IMR-90 (cell line): ENCODE measurements at regions not wholly inside any gene's neighbourhood (a gene's known extent, or its start where the extent isn't known, plus 50 kb on each side); places are given as distances from the start of the nearest gene placed in this dataset.

Source experiments
- ATAC-seq: fragments of 200-7000 bp; cut with Tn5 transposase; 2 replicates; pipeline ENCODE4 v1.9.1; 2020; ENCODE audit warnings: low read depth, mild to moderate bottlenecking, moderate library complexity
- BruUV-seq: library from RNA; stranded (reverse); fragments of 400-500 nt; replicated peaks from 2 replicates; lab custom pipeline; 2021; lab: Mats Ljungman, UMichigan
- CTCF ChIA-PET: fragments of 300-600 bp; formaldehyde crosslinking; extraction: SDS; loops from one replicate; lab custom pipeline; 2021; ENCODE audit warnings: antibody characterized with exemption; lab: Yijun Ruan, JAX
- POLR2A ChIA-PET: fragments of 300-600 bp; sonication (Branson Sonifier 250); formaldehyde crosslinking; loops from one replicate; lab custom pipeline; 2022; ENCODE audit warnings: antibody characterized with exemption; ENCODE audit not compliant: unreplicated experiment; lab: Charles Lee
- DNase-seq: peaks from one replicate; pipeline ENCODE4 v3.0.0; 2013
- H2AFZ ChIP-seq: replicated peaks from 2 replicates; pipeline ENCODE3; 2013; ENCODE audit warnings: low read length, mild to moderate bottlenecking; ENCODE audit not compliant: poor library complexity
- H2AK5ac ChIP-seq: 2 replicates; pipeline ENCODE4 v1.6.1; 2013; ENCODE audit warnings: low read depth, low read length, inconsistent platforms
- H2AK9ac ChIP-seq: replicated peaks from 2 replicates; pipeline ENCODE3; 2013; ENCODE audit warnings: mild to moderate bottlenecking, low read depth, low read length, moderate library complexity; ENCODE audit not compliant: poor library complexity
- H2BK120ac ChIP-seq: 2 replicates; pipeline ENCODE4 v1.6.1; 2013; ENCODE audit warnings: low read depth, low read length, inconsistent platforms
- H2BK15ac ChIP-seq: 3 replicates; pipeline ENCODE4 v1.6.1; 2013; ENCODE audit warnings: low read depth, low read length, inconsistent platforms
- H2BK20ac ChIP-seq: 2 replicates; pipeline ENCODE4 v1.6.1; 2013; ENCODE audit warnings: low read depth, mild to moderate bottlenecking, inconsistent platforms, low read length, moderate library complexity
- H2BK5ac ChIP-seq: 2 replicates; pipeline ENCODE4 v1.6.1; 2013; ENCODE audit warnings: mild to moderate bottlenecking, low read depth, low read length, inconsistent platforms; ENCODE audit not compliant: poor library complexity, severe bottlenecking
- H3K14ac ChIP-seq: replicated peaks from 2 replicates; pipeline ENCODE4 v1.6.1; 2013; ENCODE audit warnings: low read depth, low read length, inconsistent platforms
- H3K18ac ChIP-seq: 2 replicates; pipeline ENCODE4 v1.6.1; 2013; ENCODE audit warnings: low read depth, low read length, control low read depth
- H3K23ac ChIP-seq: 2 replicates; pipeline ENCODE4 v1.6.1; 2013; ENCODE audit warnings: low read depth, low read length, inconsistent platforms
- H3K27ac ChIP-seq: 2 replicates; pipeline ENCODE4 v1.5.1; 2013; ENCODE audit warnings: mild to moderate bottlenecking, control low read depth, low read length; ENCODE audit not compliant: insufficient read depth
- H3K27me3 ChIP-seq: 2 replicates; pipeline ENCODE4 v1.6.1; 2013; ENCODE audit warnings: low read length; ENCODE audit not compliant: control insufficient read depth, insufficient read depth
- H3K36me3 ChIP-seq: 2 replicates; pipeline ENCODE4 v1.6.1; 2013; ENCODE audit warnings: low read length, mixed read lengths; ENCODE audit not compliant: control insufficient read depth, insufficient read depth
- H3K4ac ChIP-seq: 2 replicates; pipeline ENCODE4 v1.6.1; 2013; ENCODE audit warnings: low read depth, low read length, inconsistent platforms
- H3K4me1 ChIP-seq: 2 replicates; pipeline ENCODE4 v1.6.1; 2013; ENCODE audit warnings: low read length, mixed read lengths; ENCODE audit not compliant: control insufficient read depth, insufficient read depth
- H3K4me2 ChIP-seq: 2 replicates; pipeline ENCODE4 v1.6.1; 2013; ENCODE audit warnings: low read depth, mild to moderate bottlenecking, control low read depth, low read length, moderate library complexity
- H3K4me3 ChIP-seq: 2 replicates; pipeline ENCODE4 v1.5.1; 2013; ENCODE audit warnings: low read depth, mild to moderate bottlenecking, control low read depth, low read length, moderate library complexity; ENCODE audit not compliant: insufficient read depth
- H3K56ac ChIP-seq: 2 replicates; pipeline ENCODE4 v1.6.1; 2013; ENCODE audit warnings: low read length, inconsistent platforms; ENCODE audit not compliant: insufficient read depth; ENCODE audit errors: extremely low read depth
- H3K79me1 ChIP-seq, 2 experiments: 2 replicates each; pipeline ENCODE4 v1.6.1; 2013; ENCODE audit warnings: low read length in 2 of 2, inconsistent platforms in 1 of 2, low read depth in 1 of 2
- H3K9ac ChIP-seq: 2 replicates; pipeline ENCODE4 v1.6.1; 2013; ENCODE audit warnings: low read depth, low read length, control low read depth
- H3K9me1 ChIP-seq: 2 replicates; pipeline ENCODE4 v1.6.1; 2013; ENCODE audit warnings: low read length, inconsistent platforms; ENCODE audit not compliant: insufficient read depth
- H3K9me3 ChIP-seq: 2 replicates; pipeline ENCODE4 v1.6.1; 2013; ENCODE audit warnings: low read length; ENCODE audit not compliant: control insufficient read depth, insufficient read depth
- H4K20me1 ChIP-seq: 2 replicates; pipeline ENCODE4 v1.6.1; 2013; ENCODE audit warnings: low read length, inconsistent platforms; ENCODE audit not compliant: insufficient read depth
- H4K5ac ChIP-seq: 2 replicates; pipeline ENCODE4 v1.6.1; 2013; ENCODE audit warnings: mild to moderate bottlenecking, low read depth, low read length, control low read depth
- H4K8ac ChIP-seq, 2 experiments: 2 replicates each; pipeline ENCODE4 v1.6.1; 2013; ENCODE audit warnings: low read depth in 2 of 2, low read length in 2 of 2, control low read depth in 1 of 2, inconsistent platforms in 1 of 2
- H4K91ac ChIP-seq: 2 replicates; pipeline ENCODE4 v1.6.1; 2013; ENCODE audit warnings: low read depth, low read length, inconsistent platforms; ENCODE audit not compliant: insufficient read depth
- RAD21 ChIP-seq: IDR thresholded peaks from 2 replicates; pipeline ENCODE4 v1.6.1; 2012; ENCODE audit warnings: low read length, improper control_type of control experiment
- RCOR1 ChIP-seq: IDR thresholded peaks from 2 replicates; pipeline ENCODE4 v1.6.1; 2012; ENCODE audit warnings: mild to moderate bottlenecking, low read length, improper control_type of control experiment; ENCODE audit not compliant: insufficient replicate concordance
- WGBS, 2 experiments: methylation state at CpG; one replicate each; pipeline versions ENCODE4 v1.1.5 to v1.1.7; 2013; ENCODE audit warnings: missing lambda C conversion rate in 2 of 2; ENCODE audit not compliant: insufficient read length in 1 of 2; ENCODE audit errors: extremely low coverage in 2 of 2; 5-methylcytosine and 5-hydroxymethylcytosine counted together
- dilution Hi-C: fragments of 300-500 bp; cut with HindIII; formaldehyde crosslinking; loops from one replicate; pipeline ENCODE4 v1.14.3; 2018; ENCODE audit warnings: low sequenced_read_pairs; ENCODE audit not compliant: unreplicated experiment
- in situ Hi-C: fragments of 300-500 bp; cut with MboI; formaldehyde crosslinking; loops from 3 replicates; pipeline ENCODE4 v1.14.3; 2019; ENCODE audit warnings: low sequenced_read_pairs, inconsistent platforms, mixed read lengths
- intact Hi-C: fragments of 100-400 bp; cut with micrococcal nuclease; formaldehyde crosslinking; loops from 2 replicates; pipeline ENCODE4 v1.10.0; 2022

GRCh38 chr18:32610176-32610575 is 139.5 kb upstream of the GAREM1 start:
- no peak overlapping the region for H2AFZ ChIP-seq
- H3K4me3 ChIP-seq: no peak overlapping the region
- no peak overlapping the region for H3K4me2 ChIP-seq
- dilution Hi-C loops (no loop called here), intact Hi-C loops (no loop called here), in situ Hi-C loops (no loop called here)
- H3K18ac ChIP-seq: no peak overlapping the region
- H2BK5ac ChIP-seq: no peak overlapping the region
- no TSS peak for BruUV-seq
- no peaks in the 10 kb centered on the region for H4K20me1 ChIP-seq
- no CpG with 5 or more reads among the region's 1 CpG for WGBS, 2 experiments
- TF ChIP-seq RAD21: no peak
- no peak for TF ChIP-seq RCOR1
- H3K4ac ChIP-seq: no peak overlapping the region
- no peak overlapping the region for H2BK120ac ChIP-seq
- CTCF ChIA-PET: no interaction called here
- H2BK15ac ChIP-seq: no peak overlapping the region
- no peak overlapping the region for H2AK9ac ChIP-seq
- no peak overlapping the region for H4K5ac ChIP-seq
- H3K4me1 ChIP-seq: no peaks in the 10 kb centered on the region
- DNase-seq (no peak), ATAC-seq (no peak)
- POLR2A ChIA-PET: no interaction called here
- H3K56ac ChIP-seq: no peak overlapping the region
- H2BK20ac ChIP-seq: no peak overlapping the region
- no peaks in the 10 kb centered on the region for H3K36me3 ChIP-seq
- no peak overlapping the region for H3K23ac ChIP-seq
- no peak overlapping the region for H4K8ac ChIP-seq
- no peak overlapping the region for H4K91ac ChIP-seq
- H3K9me3 ChIP-seq: no peaks in the 10 kb centered on the region
- H3K14ac ChIP-seq: no peak overlapping the region
- no peak overlapping the region for H2AK5ac ChIP-seq
- H3K9me1 ChIP-seq: no peaks in the 10 kb centered on the region
- H3K9ac ChIP-seq: no peak overlapping the region
- no peaks in the 10 kb centered on the region for H3K79me1 ChIP-seq
- no peak overlapping the region for H3K27ac ChIP-seq
- H3K27me3 ChIP-seq: no peaks in the 10 kb centered on the region
